ENCODE measurements at regions not wholly inside any gene's neighbourhood (a gene's known extent, or its start where the extent isn't known, plus 50 kb on each side); places are given as distances from the start of the nearest gene placed in this dataset.

GRCh38 chr9:18404434-18405029 lies 69.4 kb upstream of the ADAMTSL1 start (continued):
- no peak for TF ChIP-seq GTF2E2 (tag; IDR thresholded peaks at IDR 0.05)
- no peak for TF ChIP-seq COPS2 (conservative IDR thresholded peaks at IDR 0.05)
- no peak for TF ChIP-seq IRF9 (tag; IDR thresholded peaks at IDR 0.05)
- no peak for TF ChIP-seq KAT2B (IDR thresholded peaks at IDR 0.05; ENCODE audit: low read depth, low read length)
- TF ChIP-seq TRIM24 (IDR thresholded peaks at IDR 0.05) = no peak
- TF ChIP-seq CHCHD3 (CRISPR knock-in tag; IDR thresholded peaks at IDR 0.05) = no peak
- no peak for TF ChIP-seq TCF3 (CRISPR knock-in tag; IDR thresholded peaks at IDR 0.05)

DNA sequence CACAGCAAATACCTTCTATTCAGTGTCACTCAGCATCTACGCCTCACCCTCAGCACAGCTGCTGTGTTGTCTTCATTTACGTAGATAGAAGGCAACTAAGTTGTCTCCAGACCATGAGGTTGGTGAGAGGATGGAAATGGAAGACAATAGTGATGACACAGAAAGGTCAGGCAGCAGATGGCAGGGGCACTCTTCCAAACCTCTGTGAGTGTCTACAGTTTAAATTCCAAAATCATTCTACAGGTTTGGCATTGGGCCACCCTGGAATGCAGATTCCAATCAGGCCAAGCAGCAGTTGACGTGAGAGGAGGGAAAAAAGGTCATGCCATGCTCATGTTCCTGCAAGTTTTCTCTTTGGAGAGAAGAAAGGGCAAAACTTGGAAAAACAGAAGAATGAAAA lies 68.7 kb upstream of the ADAMTSL1 start:
- no peak overlapping the region for H3K27ac ChIP-seq (ENCODE audit: extremely low read depth, low read depth, low read length)
- no peak overlapping the region for H3K4me3 ChIP-seq
- no peaks in the 10 kb centered on the region for H3K4me1 ChIP-seq (replicated peaks in 1 of 2; ENCODE audit: control insufficient read depth in 2 of 2, insufficient read depth in 2 of 2, low read length in 2 of 2)
- no peak overlapping the region for H3K9ac ChIP-seq (ENCODE audit: insufficient read depth in 1 of 2, low read depth in 2 of 2, low read length in 2 of 2)
- 3% methylated on average over 3 of the region's 3 CpGs for whole genome bisulfite sequencing (ENCODE audit: insufficient coverage, low coverage, missing lambda C conversion rate)
- intact Hi-C loops (cut with micrococcal nuclease) (no loop called here), in situ Hi-C loops (cut with MboI) (no loop called here)
- no peaks in the 10 kb centered on the region for H3K36me3 ChIP-seq (ENCODE audit: control insufficient read depth, insufficient read depth, low read length)
- H3K4me2 ChIP-seq (ENCODE audit: insufficient read depth, low read length) = no peak overlapping the region
- POLR2A ChIA-PET = no interaction called here
- CTCF ChIA-PET (ENCODE audit: low intra/inter-chr PET ratio) = no interaction called here
- H3K9me3 ChIP-seq (replicated peaks; ENCODE audit: control insufficient read depth, insufficient read depth, low read depth, low read length) = no peaks in the 10 kb centered on the region
- no TSS peak for BruUV-seq (replicated peaks)
- ATAC-seq (no peak), FAIRE-seq (no peak), DNase-seq (ENCODE audit: extremely low read depth in 1 of 4, low spot score in 3 of 4) (no peak)
- H4K20me1 ChIP-seq (replicated peaks; ENCODE audit: control insufficient read depth, insufficient read depth, low read length) = no peaks in the 10 kb centered on the region
- no peak overlapping the region for H2AFZ ChIP-seq (ENCODE audit: low read depth, low read length)
- H3K9me1 ChIP-seq (ENCODE audit: control insufficient read depth, insufficient read depth, low read length) = no peaks in the 10 kb centered on the region
- H3K79me2 ChIP-seq (ENCODE audit: control insufficient read depth, insufficient read depth, low read length) = no peaks in the 10 kb centered on the region
- H3K27me3 ChIP-seq (ENCODE audit: control insufficient read depth in 2 of 2, insufficient read depth in 2 of 2, low read length in 2 of 2) = no peaks in the 10 kb centered on the region
- TF ChIP-seq, protein P1, sequence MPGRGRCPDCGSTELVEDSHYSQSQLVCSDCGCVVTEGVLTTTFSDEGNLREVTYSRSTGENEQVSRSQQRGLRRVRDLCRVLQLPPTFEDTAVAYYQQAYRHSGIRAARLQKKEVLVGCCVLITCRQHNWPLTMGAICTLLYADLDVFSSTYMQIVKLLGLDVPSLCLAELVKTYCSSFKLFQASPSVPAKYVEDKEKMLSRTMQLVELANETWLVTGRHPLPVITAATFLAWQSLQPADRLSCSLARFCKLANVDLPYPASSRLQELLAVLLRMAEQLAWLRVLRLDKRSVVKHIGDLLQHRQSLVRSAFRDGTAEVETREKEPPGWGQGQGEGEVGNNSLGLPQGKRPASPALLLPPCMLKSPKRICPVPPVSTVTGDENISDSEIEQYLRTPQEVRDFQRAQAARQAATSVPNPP (IDR thresholded peaks at IDR 0.05; ENCODE audit: borderline replicate concordance, insufficient read depth, insufficient read length) = no peak
- no peak for TF ChIP-seq PBX2 (CRISPR knock-in tag; IDR thresholded peaks at IDR 0.05; ENCODE audit: low read depth)
- no peak for TF ChIP-seq PBX2 (tag; conservative IDR thresholded peaks at IDR 0.05; ENCODE audit: low read depth)
- TF ChIP-seq ID3 (CRISPR knock-in tag; IDR thresholded peaks at IDR 0.05) = no peak
- no peak for TF ChIP-seq ID3 (tag; IDR thresholded peaks at IDR 0.05)
- no peak for TF ChIP-seq CREM (IDR thresholded peaks at IDR 0.05; ENCODE audit: low read depth)
- TF ChIP-seq, protein P2, sequence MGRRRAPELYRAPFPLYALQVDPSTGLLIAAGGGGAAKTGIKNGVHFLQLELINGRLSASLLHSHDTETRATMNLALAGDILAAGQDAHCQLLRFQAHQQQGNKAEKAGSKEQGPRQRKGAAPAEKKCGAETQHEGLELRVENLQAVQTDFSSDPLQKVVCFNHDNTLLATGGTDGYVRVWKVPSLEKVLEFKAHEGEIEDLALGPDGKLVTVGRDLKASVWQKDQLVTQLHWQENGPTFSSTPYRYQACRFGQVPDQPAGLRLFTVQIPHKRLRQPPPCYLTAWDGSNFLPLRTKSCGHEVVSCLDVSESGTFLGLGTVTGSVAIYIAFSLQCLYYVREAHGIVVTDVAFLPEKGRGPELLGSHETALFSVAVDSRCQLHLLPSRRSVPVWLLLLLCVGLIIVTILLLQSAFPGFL (CRISPR knock-in tag; IDR thresholded peaks at IDR 0.05) = no peak
- no peak for TF ChIP-seq TEAD1 (CRISPR knock-in tag; IDR thresholded peaks at IDR 0.05)

Data from K562 (cell line).